HG03039 (cell line): ENCODE measurements at regions not wholly inside any gene's neighbourhood (a gene's known extent, or its start where the extent isn't known, plus 50 kb on each side); places are given as distances from the start of the nearest gene placed in this dataset.

Experiments used
- ATAC-seq: cut with Tn5 transposase; IDR thresholded peaks from one replicate; pipeline ENCODE4 v1.9.1; 2021; ENCODE audit warnings: mild to moderate bottlenecking, moderate library complexity; ENCODE audit not compliant: unreplicated experiment

DNA sequence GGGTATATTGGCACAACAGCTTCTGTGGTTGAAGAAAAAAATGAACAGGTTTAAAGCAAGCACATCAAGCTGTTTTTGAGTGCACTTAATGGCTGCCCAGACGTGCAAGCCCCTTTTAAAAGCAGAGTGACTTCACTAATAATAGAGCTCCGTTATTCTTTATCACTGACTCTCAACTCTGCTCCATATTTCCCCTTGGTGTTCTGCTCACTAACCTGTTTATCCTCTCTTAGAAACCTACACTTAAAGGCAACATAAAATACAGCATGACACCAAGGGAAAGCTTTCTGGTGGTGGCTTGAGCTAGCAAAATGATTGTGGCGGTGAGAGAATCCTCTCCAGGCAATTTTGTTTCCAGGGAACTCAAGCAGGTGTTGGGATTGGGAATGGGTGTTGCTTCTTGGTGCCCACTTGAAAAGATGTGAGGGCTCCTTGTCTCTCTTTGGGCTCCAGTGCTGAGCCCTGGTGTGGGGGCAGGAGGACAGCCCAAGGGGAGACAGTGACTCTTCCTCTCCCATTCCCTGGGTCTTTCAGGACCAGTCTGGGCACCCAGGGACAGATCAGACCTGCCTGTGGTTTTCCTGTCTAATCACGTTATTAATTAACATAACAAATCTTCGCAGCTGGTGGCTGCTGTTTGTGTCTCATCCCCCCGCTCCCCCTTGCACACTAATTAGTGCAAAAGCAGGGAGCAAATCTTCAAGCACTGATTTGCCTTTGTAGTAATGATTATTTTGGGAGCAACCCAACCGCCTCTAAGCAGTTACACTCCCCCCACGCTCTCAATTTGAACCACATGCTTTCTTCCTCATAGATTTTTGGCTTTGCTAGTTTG lies 289.4 kb upstream of the CXCR4 start:
- ATAC-seq, result no peak

DNA sequence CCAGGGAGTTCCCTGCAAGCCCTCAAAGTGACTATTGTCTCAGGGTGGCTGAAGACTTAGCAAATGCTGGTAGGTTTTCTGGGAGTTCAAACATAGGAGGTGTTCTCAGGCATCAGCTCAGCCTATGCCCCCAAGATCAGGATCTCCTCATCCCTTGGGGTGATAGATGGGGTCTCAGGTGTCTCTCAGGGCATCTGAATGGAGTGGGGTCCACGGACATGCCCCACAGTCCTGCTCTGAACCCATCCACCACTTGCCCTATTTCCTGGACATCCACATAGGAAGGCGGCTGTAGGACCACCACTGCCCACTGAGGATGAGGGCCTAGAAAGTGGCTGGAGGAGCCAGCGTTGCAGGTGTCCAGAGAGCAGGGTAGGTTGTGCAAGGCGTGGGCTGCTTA lies 287.0 kb upstream of the CXCR4 start:
- ATAC-seq, result no peak

DNA sequence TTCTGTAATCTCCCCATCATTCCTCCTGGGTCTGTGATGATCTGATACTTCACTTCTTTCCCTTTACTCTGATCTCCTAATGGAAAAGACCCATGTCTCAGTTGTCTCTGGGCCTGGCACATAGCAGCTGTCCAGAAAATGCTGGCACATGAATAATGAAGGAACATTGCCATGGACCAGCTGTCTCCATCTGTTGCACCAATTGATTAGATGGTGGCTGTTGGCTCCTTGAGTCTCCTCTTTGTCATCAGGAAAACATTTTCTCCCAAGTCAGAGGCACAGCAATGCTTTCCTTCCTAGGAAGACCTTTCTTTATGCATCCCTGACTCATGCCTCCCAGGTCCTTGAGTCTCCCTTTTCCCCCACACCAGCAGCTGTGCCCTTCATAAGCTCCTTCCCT lies 286.2 kb upstream of the CXCR4 start:
- ATAC-seq, result no peak

DNA sequence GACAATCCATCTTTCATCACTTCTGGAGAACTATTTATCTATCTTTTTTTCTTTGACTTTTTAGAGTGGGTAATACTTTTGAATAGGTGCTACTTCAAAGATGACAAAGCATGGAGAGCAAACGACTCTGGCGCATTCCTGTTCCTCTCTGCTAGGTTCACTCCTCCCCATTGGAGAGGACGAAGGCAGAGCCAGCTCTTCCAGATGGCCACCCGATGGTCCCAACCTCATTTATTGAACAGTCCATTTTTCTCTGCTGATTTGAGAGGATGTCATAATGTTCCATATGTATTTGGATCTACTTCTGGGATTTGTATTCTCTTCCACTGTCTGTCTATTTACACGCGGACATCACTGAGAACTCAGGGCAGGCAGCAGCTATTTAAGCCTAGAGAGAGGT lies 284.3 kb upstream of the CXCR4 start:
- ATAC-seq, result no peak

DNA sequence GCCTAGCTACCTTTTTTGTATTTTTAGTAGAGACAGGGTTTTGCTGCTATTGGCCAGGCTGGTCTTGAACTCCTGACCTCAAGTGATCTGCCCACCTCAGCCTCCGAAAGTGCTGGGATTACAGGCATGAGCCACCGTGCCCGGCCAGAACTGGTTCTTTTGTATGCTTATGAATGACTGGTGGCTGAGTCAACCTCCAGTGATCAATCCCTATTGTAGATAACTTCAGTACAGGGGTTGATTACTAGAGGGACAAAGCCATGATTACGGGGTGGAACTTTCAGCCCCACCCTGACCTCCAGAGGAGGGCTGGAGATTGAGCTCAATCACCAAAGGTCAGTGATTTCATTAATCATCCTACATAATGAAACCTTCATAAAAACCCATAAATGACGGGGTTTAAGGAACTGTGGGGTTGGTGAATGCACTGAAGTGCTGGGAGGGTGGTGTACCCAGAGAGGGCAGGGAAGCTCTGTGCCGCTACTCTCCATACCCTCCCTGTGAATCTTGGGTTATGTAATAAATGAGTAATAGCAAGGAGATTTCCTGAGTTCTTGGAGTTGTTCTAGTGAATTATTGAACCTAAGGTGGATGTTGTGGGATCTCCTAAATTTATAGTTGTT lies 281.8 kb upstream of the CXCR4 start:
- ATAC-seq, result no peak

DNA sequence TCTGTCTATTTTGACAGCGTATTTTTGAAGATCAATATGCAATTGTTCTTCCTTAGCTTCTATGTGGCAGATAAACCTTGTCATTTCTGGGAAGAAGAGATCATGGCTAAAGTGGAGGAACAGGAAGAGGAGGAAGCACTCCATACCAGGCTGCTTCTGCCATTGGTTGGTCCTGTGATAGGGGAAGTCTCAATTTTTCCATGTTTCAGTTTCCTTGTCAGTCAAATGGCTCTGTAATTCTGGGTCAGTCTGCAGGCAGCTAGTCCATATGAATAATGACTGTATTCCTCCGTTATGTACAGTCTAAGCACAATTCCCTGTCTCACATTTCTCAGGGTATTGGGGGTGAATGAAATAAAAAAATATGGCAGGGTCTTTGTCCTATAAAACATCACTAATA lies 277.6 kb upstream of the CXCR4 start:
- no peak for ATAC-seq

DNA sequence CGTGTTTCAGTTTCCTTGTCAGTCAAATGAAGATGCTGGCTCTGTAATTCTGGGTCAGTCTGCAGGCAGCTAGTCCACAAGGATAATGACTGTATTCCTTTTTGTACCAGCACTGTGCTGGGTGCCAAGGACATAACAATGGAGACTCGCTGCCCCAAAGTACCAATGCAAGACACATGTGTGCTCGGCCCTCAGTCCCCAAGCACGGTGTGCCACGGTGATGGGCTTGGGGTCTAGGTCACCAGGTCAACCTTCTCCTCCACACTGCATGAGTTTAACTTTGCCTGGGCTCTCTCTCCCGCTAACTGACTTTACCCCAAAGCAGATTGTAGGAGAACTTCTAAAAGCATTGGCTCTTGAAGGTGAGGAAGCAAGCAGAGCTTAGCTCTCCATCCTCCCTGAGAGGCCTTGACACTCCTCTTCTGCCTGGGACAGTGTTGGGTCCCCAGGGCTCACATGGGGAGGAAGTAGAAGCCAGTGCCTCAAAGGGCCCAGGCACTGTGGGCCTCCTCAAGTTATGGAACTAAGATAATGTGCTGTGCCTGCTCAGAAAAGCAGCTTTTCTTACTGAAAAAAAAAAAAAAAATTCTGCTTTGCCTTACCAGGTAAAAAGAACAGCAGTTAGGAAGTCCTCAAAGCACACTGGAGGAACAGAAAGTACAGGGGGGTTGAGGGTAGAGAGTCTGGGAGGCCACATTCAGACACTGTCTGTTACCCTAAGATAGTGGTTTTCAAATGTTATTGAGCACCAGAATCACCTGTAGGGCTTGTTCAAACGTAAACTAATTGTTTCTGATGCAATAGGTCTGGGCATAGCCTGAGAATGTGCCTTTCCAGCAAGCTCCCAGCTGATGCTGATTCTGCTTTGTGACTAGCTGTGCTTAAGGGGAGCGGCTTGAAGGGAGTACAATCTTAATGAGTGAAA lies 276.4 kb upstream of the CXCR4 start:
- peak; percentile 76 for ATAC-seq

DNA sequence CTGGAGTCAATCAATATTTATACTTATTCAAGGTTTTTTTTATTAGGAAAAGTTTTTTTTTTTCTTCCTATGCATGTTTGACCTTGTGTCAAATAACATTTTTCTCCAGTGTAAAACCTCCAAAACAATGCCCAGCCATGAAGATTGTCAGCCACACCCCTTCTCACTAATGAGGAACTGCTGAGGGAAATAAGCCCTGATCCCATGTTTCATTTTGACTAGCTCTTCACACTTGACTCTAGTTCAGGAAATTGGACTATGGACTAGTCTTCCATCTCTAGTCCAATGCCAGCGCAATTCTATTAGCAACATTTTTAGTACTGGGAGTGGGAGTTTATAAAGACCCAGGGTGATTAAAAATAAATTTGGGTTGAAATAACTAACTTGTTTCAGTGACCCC lies 275.6 kb upstream of the CXCR4 start:
- no peak for ATAC-seq

DNA sequence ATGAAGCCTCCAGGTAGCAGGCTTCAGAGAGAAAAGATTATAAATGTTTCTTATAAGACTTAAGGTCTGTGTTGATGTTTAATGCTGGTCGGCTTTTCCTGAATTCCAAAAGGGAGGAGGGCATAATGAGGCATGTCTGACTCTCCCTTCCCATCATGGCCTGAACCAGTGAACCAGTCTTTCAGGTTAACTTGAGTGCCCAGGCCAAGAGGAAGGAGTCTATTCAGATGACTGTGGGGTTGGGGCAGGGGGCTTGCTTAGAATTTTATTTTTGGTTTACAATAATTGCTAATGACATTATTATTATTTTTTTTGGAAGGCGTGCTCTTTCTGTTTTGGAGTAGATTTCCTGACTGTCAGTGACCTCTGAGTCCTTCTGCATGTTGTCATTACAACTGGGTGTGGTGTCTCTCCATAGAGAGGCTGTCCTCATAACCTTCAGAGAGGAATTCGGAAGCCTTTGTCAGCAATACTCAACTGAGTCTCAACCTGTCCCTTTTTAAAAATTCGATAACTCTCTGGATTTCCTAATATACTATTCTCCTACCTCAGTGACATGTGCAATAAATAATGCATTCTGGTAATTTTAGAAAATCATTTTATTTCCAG lies 275.1 kb upstream of the CXCR4 start:
- ATAC-seq, result no peak

DNA sequence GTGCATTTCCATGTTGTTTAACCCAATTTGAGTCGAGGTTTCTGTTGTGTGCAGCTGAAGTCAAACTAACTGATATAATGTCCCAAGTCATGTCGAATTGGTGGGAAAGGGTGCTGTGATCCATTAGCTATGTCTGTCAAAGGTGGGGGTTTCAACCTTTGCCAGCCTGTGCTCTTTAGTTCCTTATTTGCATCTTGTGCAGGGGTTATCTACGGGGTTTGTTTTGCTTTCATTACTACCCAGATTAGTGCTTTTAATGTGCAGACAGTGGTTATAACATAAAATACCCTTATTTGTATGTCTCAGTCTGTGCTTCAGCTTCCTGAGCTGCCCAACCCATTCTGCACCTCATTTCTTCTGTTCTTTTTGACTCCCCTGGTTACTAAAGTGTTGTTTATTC lies 271.9 kb upstream of the CXCR4 start:
- peak; percentile 60 for ATAC-seq

DNA sequence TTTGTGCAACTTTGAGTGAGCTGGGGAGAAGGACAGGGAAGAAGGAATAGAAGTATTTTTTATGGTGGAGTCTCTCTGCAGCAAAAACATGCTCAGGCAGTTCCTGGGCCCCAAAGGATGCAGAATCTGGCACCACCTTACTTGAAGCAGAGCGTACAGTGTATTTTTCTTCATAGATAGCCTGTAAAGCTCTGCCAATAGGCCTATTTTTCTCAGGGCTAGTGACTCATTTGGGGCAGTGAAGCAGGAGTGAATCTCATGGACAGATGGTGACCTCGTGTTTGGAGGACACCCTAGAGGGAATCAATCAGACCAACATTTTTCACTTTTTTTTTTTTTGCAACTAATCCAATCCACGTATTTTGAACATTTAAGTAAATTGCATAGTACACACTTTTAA lies 268.1 kb upstream of the CXCR4 start:
- no peak for ATAC-seq

DNA sequence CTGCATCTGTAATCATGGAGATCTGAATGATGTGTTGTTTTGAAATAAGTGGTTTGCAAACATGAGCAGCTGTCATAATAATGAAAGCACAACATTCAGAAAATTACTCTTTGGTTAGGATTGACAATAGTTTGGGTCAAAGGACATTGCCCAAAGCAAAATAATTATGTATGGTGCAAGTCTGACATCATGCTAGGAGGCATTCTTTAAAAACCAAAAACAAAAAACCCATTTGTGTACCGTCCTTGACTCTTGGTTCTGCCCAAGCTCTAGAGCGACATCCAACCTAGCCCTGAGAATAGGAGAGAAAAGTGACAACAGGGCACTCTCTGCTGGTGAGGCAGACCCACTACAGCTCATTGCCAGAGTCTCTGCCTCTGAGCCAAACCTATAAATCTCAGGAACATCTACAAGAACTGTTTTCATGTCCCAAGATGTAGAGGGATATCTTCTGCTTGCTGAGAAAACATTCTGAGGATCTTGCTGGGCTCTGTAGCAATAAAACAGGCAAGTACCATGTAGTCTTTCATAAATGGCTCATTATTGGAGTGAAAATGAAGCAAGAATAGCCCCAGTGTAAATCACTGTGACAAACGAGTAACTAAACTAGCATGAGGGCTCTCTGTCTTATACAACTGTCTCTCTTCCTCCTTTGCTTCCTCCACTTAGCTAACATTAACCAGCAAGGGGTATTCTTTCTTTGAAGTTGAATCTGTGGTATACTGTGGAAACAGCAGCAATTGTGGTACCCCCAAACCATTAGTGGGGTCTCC lies 266.8 kb upstream of the CXCR4 start:
- ATAC-seq, result peak; percentile 38

DNA sequence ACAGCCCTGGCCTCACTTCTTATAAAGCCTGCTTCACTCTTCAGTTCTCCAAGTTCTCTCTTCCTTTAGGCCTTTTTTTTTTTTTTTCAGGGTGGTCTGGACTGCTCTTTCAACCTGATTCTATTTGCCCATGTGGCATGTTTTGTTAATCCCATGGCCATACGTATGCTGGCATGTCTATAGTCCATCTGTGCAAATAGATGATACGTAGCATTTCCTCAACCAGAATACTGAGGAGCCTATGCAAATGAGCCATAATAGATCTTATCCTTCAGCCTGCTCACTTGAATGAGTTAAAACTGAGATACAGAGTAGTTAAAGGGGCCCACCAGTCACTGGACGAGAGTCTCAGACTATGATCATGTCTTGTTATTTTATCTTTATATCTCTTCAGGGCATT lies 265.2 kb upstream of the CXCR4 start:
- ATAC-seq, result no peak

DNA sequence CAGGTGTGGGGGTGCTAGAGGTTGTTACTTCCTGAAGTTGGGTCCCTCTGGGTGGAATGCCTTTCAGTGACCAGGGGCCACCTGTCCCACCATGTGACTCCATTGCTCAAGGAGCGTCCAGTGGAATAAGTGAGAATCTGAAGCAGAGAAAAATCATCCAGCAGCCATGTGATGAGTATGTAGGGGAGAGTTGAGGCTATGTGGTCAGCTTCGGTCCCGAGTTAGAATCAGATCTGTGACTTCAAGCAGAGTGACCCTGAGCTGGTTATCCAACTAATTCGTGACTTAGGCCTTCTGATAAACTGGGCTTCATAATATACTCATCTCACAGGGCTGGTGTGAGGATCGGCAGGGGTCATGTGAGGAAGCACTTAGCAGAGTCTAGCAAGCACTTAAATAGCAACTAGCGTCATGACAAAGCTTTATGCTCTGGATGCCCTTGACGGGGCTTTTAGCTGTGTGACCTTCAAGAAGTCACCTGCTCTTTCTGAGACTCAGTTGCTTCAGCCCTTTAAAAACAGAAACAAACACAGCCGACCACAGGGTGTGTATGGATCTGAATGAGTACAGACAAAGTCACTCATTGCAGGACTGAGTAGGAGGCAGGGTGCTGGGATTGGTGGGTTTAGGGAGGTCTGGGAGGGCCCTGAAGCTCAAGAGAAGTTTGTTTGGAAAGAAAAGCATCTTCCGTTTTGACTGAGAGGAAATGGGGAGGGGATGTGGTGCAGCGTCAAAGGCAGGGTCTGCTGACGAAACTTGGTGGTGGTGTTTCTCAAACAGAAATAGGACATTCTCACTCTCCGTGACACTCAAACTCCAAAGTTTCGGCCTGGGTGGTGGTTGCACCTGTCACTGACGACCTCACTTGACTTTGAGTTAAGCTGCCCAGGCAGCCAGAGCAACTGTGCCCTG lies 264.0 kb upstream of the CXCR4 start:
- peak; percentile 83 for ATAC-seq

DNA sequence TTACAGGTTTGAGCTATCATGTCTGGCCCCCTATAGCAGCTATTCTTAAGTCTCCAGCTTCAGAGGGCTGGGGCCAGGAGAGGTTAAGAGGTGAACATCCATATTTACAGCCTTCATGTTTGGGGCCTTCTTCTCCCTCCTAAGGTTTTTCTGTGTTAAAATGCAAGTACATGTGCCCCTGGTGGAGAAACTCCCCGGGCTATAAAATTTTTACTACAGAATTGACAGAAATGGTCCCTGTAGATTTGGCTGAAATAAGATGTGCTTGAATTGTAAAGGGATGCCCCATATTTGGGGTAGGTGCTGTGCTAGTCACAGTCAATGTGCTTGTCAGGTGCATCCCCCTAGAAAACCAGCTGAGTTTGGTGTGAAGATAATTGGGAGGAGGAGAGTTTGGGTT lies 263.3 kb upstream of the CXCR4 start:
- no peak for ATAC-seq

DNA sequence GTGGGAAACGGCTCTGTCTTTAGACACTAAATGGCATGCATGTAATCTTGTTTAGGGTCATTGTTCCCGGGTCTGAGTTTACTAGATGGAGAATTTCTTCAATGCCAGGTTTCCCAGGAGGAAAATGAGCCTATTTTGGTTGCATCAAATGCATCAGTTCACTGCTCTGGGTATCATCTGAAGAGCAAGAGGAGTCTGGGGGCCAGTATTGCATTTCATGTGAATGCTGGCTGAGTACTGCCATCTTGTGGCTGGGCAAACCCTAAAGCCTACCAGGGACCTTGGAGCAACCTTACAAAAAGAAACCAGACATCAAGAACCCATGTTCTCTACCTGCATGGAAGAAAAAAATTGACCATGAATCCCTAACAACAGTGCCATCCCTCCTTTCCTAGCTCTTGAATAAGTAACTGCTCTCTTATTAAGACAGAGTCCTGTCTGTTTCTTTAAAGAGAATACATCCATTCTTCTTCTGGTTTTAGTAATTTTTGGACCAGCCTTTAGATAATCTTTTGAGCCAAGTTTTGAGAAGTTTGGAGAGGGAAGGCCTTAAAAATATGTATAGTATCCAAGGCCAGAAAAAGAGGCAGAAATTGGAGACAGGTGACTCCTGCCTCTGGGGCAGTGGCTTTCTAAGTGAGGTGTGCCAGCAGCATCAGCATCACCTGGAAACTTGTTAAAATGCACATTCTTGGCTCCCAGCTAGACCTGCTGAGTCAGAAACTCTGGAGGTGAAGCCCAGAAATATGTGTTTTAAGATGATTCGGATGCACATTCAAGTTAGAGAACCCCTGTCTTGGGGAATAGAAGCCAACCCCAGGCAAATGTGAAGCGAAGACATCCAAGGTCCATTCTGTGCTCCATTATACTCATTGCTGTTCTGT lies 261.0 kb upstream of the CXCR4 start:
- ATAC-seq, result no peak

DNA sequence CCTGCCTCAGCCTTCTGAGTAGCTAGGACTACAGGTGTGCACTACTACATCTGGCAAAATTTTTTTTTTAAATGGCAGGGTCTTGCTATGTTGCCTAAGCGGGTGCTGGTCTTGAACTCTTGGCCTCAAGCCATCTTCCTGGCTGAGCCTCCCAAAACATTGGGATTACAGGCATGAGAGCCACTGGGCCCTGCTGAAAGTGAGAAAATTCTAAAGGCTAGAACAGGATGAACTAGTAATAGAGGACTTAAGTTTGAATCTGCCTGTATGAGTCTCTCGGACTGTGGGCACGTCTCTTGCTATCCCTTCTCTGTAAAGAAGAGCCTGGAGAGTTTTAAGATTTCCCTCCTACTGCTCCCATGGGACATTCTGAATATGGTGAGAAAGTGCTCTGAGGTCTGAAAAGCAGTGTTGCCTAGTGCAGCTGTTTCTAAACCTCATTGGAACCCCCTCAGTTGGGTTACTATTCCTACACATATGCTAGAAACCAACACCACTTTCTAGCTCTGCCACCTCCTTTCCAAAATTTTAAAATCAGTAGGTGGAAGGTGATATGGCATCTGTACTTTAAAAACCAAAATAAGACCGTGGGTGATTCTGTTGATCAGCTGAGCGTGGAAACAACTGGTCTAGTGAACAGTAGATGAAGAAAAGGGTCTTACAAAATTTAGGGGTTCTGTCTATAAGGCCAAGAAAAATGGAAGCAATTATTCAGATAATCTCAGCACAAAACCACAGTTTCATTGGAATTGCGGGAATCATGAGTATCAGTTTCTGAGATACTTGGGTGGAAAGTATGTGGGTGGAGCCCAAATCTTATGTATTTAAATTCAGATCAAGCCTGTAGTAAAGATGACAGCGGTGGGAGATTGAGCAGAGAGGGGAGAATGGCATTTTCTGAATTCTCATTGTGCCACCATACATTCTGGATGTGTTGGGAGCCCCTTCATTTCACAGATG lies 259.8 kb upstream of the CXCR4 start:
- no peak for ATAC-seq
